AG04450 (cell line): ENCODE measurements at regions not wholly inside any gene's neighbourhood (a gene's known extent, or its start where the extent isn't known, plus 50 kb on each side); places are given as distances from the start of the nearest gene placed in this dataset.

Experiments used
- CTCF ChIA-PET: fragments of 300-600, 350-600 bp; formaldehyde crosslinking; extraction: SDS; loops from one replicate; lab custom pipeline; 2022; ENCODE audit warnings: antibody characterized with exemption, inconsistent platforms; lab: Charles Lee
- POLR2A ChIA-PET: fragments of 350-600 bp; formaldehyde crosslinking; extraction: SDS; loops from one replicate; lab custom pipeline; 2021; ENCODE audit warnings: antibody characterized with exemption, inconsistent platforms; lab: Yijun Ruan, JAX
- DNase-seq: peaks from one replicate; pipeline ENCODE4 v3.0.0-alpha.2; 2011; ENCODE audit warnings: low read depth, low spot score
- H3K27ac ChIP-seq: one replicate; pipeline ENCODE4 v1.5.1; 2012; ENCODE audit warnings: low read depth, low read length, control low read depth
- H3K27me3 ChIP-seq: one replicate; pipeline ENCODE4 v1.6.0; 2012; ENCODE audit warnings: low read length; ENCODE audit not compliant: control insufficient read depth, insufficient read depth
- H3K4me3 ChIP-seq: 2 replicates; pipeline ENCODE4 v1.5.1; 2011; ENCODE audit warnings: mild to moderate bottlenecking, low read depth, low read length, control low read depth
- H3K9me3 ChIP-seq: 2 replicates; pipeline ENCODE4 v1.5.1; 2012; ENCODE audit warnings: low read length; ENCODE audit not compliant: control insufficient read depth, insufficient read depth
- CTCF ChIP-seq: IDR thresholded peaks from 2 replicates; pipeline ENCODE4 v1.5.1; 2011; ENCODE audit warnings: low read depth, low read length, control low read depth, inconsistent platforms

GRCh38 chr9:2494562-2494961 lies 127.0 kb upstream of the VLDLR start:
- Histone ChIP-seq H3K4me3 (no peak overlapping the region), H3K27me3 (no peaks in the 10 kb centered on the region), H3K27ac (no peak overlapping the region), H3K9me3 (no peaks in the 10 kb centered on the region)
- DNase-seq, result peak; percentile 78
- no peak for TF ChIP-seq CTCF
- CTCF ChIA-PET, result interaction anchor here (0.6 kb wide), 1 partner anchor 93 kb away, joined by 3 read pairs; no protein-coding TSS in a partner anchor
- POLR2A ChIA-PET, result interaction anchor here (0.6 to 1.3 kb wide), 4 partner anchors 17 to 349 kb away, joined by 3 to 11 read pairs (median 6); partner anchors contain the start of gene PUM3

GRCh38 chr9:2495221-2496005 lies 126.2 kb upstream of the VLDLR start:
- CTCF ChIA-PET, result no interaction called here
- POLR2A ChIA-PET, result interaction anchor here (0.6 kb wide), 1 partner anchor 106 kb away, joined by 8 read pairs; no protein-coding TSS in a partner anchor
- no peak overlapping the region for H3K4me3 ChIP-seq
- H3K9me3 ChIP-seq, result no peaks in the 10 kb centered on the region
- H3K27ac ChIP-seq, result no peak overlapping the region
- no peaks in the 10 kb centered on the region for H3K27me3 ChIP-seq
- DNase-seq, result no peak
- TF ChIP-seq CTCF, result no peak

GRCh38 chr9:2496169-2496568 lies 125.4 kb upstream of the VLDLR start:
- Histone ChIP-seq H3K27me3 (no peaks in the 10 kb centered on the region), H3K9me3 (no peaks in the 10 kb centered on the region), H3K27ac (no peak overlapping the region), H3K4me3 (no peak overlapping the region)
- ChIA-PET POLR2A (no interaction called here), CTCF (no interaction called here)
- no peak for TF ChIP-seq CTCF
- DNase-seq, result no peak

GRCh38 chr9:2496934-2497333 lies 124.7 kb upstream of the VLDLR start:
- Histone ChIP-seq H3K4me3 (no peak overlapping the region), H3K27ac (no peak overlapping the region), H3K9me3 (no peaks in the 10 kb centered on the region), H3K27me3 (no peaks in the 10 kb centered on the region)
- no peak for DNase-seq
- CTCF ChIA-PET, result no interaction called here
- TF ChIP-seq CTCF, result no peak
- POLR2A ChIA-PET, result no interaction called here

- CTCF ChIA-PET, result no interaction called here
- no peaks in the 10 kb centered on the region for H3K9me3 ChIP-seq
- no peak for DNase-seq
- POLR2A ChIA-PET, result no interaction called here
- no peak overlapping the region for H3K4me3 ChIP-seq
- no peak overlapping the region for H3K27ac ChIP-seq
- no peak for TF ChIP-seq CTCF
- H3K27me3 ChIP-seq, result no peaks in the 10 kb centered on the region
Measured at GRCh38 chr9:2497666-2498400, 123.8 kb upstream of the VLDLR start.
